Brain microvascular endothelial cell (primary cell): ENCODE measurements at regions not wholly inside any gene's neighbourhood (a gene's known extent, or its start where the extent isn't known, plus 50 kb on each side); places are given as distances from the start of the nearest gene placed in this dataset.

ENCODE experiments used
- DNase-seq: peaks from one replicate; pipeline ENCODE4 v3.0.0-alpha.2; 2020
- H3K27ac ChIP-seq: fragments of 250-450 bp; sonication (Bioruptor Pico); 2 replicates; pipeline ENCODE4 v1.5.1; 2020; ENCODE audit warnings: mild to moderate bottlenecking, moderate library complexity
- H3K27me3 ChIP-seq: fragments of 250-450 bp; sonication (Bioruptor Pico); replicated peaks from 2 replicates; pipeline ENCODE4 v1.5.1; 2020; ENCODE audit warnings: mild to moderate bottlenecking
- H3K36me3 ChIP-seq: fragments of 250-450 bp; sonication (Bioruptor Pico); replicated peaks from 2 replicates; pipeline ENCODE4 v1.5.1; 2020; ENCODE audit warnings: mild to moderate bottlenecking
- H3K4me3 ChIP-seq: 2 replicates; pipeline ENCODE4 v1.5.1; 2011; ENCODE audit warnings: low read depth, mild to moderate bottlenecking, control low read depth, low read length, moderate library complexity
- in situ Hi-C: cut with HindIII; loops from 2 replicates; pipeline ENCODE4 v1.10.0; 2017; ENCODE audit warnings: low sequenced_read_pairs, low pct_ligation_motif_present
- TF ChIP-seq, protein P1 (sequence below): IDR thresholded peaks from 2 replicates; pipeline ENCODE4 v1.5.1; 2011; ENCODE audit warnings: low read depth, mild to moderate bottlenecking, moderate library complexity, low read length, control low read depth, inconsistent platforms; ENCODE audit errors: missing control alignments

DNA sequence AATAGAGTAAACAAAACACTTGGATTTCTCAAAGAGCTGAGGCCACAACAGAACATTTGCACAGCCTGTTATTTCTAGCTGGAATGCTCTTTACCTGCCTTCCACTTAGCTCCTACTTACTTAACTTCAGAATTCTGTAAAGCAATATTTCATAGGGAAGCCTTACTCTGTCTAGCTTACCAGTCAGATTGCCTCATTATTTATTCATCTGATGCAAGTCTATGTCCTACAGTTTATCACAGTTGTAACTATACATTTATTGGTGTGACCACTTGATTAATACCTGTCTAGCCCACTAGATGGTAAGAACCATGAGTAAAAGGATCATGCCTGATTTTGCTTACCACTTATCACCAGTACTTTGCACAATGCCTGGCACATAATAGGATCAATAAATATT, 56.1 kb upstream of the ME3 start:
- in situ Hi-C loops, result no loop called here
- Histone ChIP-seq H3K27me3 (no peaks in the 10 kb centered on the region), H3K36me3 (no peaks in the 10 kb centered on the region), H3K4me3 (no peak overlapping the region), H3K27ac (no peak overlapping the region)
- DNase-seq, result no peak
- TF ChIP-seq, protein P1, sequence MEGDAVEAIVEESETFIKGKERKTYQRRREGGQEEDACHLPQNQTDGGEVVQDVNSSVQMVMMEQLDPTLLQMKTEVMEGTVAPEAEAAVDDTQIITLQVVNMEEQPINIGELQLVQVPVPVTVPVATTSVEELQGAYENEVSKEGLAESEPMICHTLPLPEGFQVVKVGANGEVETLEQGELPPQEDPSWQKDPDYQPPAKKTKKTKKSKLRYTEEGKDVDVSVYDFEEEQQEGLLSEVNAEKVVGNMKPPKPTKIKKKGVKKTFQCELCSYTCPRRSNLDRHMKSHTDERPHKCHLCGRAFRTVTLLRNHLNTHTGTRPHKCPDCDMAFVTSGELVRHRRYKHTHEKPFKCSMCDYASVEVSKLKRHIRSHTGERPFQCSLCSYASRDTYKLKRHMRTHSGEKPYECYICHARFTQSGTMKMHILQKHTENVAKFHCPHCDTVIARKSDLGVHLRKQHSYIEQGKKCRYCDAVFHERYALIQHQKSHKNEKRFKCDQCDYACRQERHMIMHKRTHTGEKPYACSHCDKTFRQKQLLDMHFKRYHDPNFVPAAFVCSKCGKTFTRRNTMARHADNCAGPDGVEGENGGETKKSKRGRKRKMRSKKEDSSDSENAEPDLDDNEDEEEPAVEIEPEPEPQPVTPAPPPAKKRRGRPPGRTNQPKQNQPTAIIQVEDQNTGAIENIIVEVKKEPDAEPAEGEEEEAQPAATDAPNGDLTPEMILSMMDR, result no peak

- TF ChIP-seq, protein P1, result no peak
Measured at GRCh38 chr11:86726770-86727504, 54.5 kb upstream of the ME3 start.

GRCh38 chr11:86726118-86726753, 53.8 kb upstream of the ME3 start:
- in situ Hi-C loops, result no loop called here
- DNase-seq, result no peak
- TF ChIP-seq, protein P1, result no peak
- no peaks in the 10 kb centered on the region for H3K27me3 ChIP-seq
- H3K36me3 ChIP-seq, result no peaks in the 10 kb centered on the region
- no peak overlapping the region for H3K27ac ChIP-seq
- H3K4me3 ChIP-seq, result no peak overlapping the region

More at GRCh38 chr11:86726770-86727504, 54.5 kb upstream of the ME3 start:
- H3K27ac ChIP-seq, result no peak overlapping the region
- H3K27me3 ChIP-seq, result no peaks in the 10 kb centered on the region
- no peak overlapping the region for H3K4me3 ChIP-seq
- H3K36me3 ChIP-seq, result no peaks in the 10 kb centered on the region
- no peak for DNase-seq
- in situ Hi-C loops, result no loop called here

- Histone ChIP-seq H3K27ac (no peak overlapping the region), H3K36me3 (no peaks in the 10 kb centered on the region), H3K4me3 (no peak overlapping the region), H3K27me3 (no peaks in the 10 kb centered on the region)
- in situ Hi-C loops, result no loop called here
- no peak for DNase-seq
- TF ChIP-seq, protein P1, result no peak
Measured at GRCh38 chr11:86724137-86724536, 51.7 kb upstream of the ME3 start.

DNA sequence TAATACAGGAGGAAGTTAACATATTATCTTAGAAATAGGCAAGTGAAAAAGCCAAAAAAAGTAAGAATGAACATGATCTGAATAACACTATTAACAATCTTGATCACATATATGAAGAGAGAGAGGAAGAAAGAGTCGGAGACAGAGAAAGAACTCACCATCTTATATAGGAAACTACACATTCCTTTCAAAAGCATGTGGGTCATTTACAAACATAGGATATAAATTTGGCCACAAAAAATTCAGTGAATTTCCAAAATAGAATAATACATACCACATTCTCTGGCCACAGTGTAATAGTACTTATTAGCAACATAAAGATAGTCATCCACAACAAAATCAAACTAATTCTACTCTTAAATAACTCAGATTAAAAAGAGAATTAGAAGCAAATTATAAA, 50.9 kb upstream of the ME3 start:
- Histone ChIP-seq H3K36me3 (no peaks in the 10 kb centered on the region), H3K27me3 (no peaks in the 10 kb centered on the region), H3K27ac (no peak overlapping the region), H3K4me3 (no peak overlapping the region)
- TF ChIP-seq, protein P1, result no peak
- in situ Hi-C loops, result no loop called here
- no peak for DNase-seq
